IPS-15b (cell line): ENCODE measurements at regions not wholly inside any gene's neighbourhood (a gene's known extent, or its start where the extent isn't known, plus 50 kb on each side); places are given as distances from the start of the nearest gene placed in this dataset.
"Not testable (repeated sequence)": the region's sequence is repeated elsewhere in the genome, so short reads cannot be mapped to it uniquely, and the experiment has no call there.

ENCODE experiments used
- H3K27me3 ChIP-seq: one replicate; pipeline ENCODE4 v1.6.1; 2013; ENCODE audit warnings: low read length; ENCODE audit not compliant: control insufficient read depth, insufficient read depth
- H3K36me3 ChIP-seq: one replicate; pipeline ENCODE4 v1.6.1; 2013; ENCODE audit warnings: low read length; ENCODE audit not compliant: control insufficient read depth, insufficient read depth
- H3K4me1 ChIP-seq: one replicate; pipeline ENCODE4 v1.6.1; 2013; ENCODE audit warnings: mild to moderate bottlenecking, low read length; ENCODE audit not compliant: control insufficient read depth, insufficient read depth
- H3K4me3 ChIP-seq: one replicate; pipeline ENCODE4 v1.5.1; 2013; ENCODE audit warnings: low read depth, low read length
- H3K9ac ChIP-seq: one replicate; pipeline ENCODE4 v1.6.1; 2013; ENCODE audit warnings: low read depth, mild to moderate bottlenecking, low read length
- H3K9me3 ChIP-seq: one replicate; pipeline ENCODE4 v1.6.1; 2013; ENCODE audit warnings: mild to moderate bottlenecking, low read length; ENCODE audit not compliant: control insufficient read depth, insufficient read depth

DNA sequence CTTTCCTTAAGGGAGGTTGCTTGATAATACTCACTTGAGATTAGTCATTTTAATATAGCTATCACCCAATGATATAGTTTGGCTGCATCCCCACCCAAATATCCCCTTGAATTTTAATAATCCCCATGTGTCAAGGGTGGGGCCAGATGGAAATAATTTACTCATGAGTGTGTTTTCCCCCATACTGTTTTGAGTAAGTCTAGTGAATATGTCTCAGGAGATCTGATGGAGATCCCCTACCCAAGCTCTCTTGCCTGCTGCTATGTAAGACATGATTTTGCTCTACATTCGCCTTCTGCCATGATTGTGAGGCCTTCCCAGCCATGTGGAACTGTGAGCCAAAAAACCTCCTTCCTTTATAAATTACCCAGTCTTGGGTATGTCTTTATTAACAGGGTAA, 539.7 kb upstream of the GRID2 start:
- Histone ChIP-seq H3K4me3 (no peak overlapping the region), H3K9me3 (no peaks in the 10 kb centered on the region), H3K36me3 (no peaks in the 10 kb centered on the region)

DNA sequence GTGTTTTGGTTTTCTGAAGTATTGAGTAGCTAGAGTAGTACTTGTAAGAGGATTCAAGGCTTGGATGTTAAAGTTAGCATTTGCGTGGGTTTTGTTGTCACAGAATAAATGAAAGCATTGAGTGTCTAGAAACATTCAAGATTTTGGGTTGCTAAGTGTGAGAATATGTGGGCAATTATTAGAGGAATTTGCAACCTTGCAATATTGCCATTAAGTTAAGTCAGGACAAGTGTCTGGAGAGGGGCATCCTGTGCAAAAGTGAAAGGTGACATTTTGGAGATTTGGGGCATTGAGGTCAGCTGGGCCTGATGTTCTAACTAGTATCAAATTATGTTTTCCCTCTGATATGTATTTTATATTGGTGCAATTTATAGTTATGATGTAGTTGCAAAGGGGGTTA, 533.9 kb upstream of the GRID2 start:
- H3K9ac ChIP-seq: no peak overlapping the region
- peaks cover 3% of the 10 kb centered on the region for H3K36me3 ChIP-seq
- peaks cover 3% of the 10 kb centered on the region for H3K9me3 ChIP-seq

More for the DNA sequence above, 539.7 kb upstream of the GRID2 start:
- H3K4me1 ChIP-seq: peaks cover 5% of the 10 kb centered on the region
- H3K9ac ChIP-seq: no peak overlapping the region
- H3K27me3 ChIP-seq: no peaks in the 10 kb centered on the region

DNA sequence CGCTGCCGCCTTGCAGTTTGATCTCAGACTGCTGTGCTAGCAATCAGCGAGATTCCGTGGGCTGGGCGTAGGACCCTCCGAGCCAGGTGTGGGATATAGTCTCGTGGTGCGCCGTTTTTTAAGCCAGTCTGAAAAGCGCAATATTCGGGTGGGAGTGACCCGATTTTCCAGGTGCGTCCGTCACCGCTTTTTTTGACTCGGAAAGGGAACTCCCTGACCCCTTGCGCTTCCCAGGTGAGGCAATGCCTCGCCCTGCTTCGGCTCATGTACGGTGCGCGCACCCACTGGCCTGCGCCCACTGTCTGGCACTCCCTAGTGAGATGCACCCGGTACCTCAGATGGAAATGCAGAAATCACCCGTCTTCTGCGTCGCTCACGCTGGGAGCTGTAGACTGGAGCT, 512.1 kb upstream of the GRID2 start:
- peak overlapping the region; percentile 49 for H3K4me3 ChIP-seq
- not testable (repeated sequence) for H3K9me3 ChIP-seq, H3K36me3 ChIP-seq, H3K4me1 ChIP-seq, H3K27me3 ChIP-seq, H3K9ac ChIP-seq

More for the DNA sequence above, 533.9 kb upstream of the GRID2 start:
- Histone ChIP-seq H3K4me1 (peaks cover 5% of the 10 kb centered on the region), H3K4me3 (no peak overlapping the region), H3K27me3 (no peaks in the 10 kb centered on the region)

DNA sequence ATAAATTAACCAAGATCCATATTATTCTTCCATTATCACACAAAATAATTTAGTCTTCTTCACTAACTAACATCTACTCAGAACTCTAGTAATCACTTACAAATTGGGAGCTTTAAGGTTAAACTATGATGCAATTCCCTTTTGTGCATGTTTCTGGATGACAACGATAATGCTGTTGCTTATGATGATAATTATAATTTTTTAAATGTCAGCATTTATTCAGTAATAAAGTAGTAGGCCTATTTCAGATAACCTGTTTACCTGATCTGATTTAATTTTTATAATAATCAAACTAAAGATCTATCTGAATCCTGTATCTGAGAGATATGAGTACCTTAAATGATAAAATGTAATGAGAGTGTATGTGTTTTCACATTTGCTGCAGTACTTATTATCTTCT, 507.8 kb upstream of the GRID2 start:
- Histone ChIP-seq H3K4me1 (no peaks in the 10 kb centered on the region), H3K27me3 (no peaks in the 10 kb centered on the region), H3K36me3 (no peaks in the 10 kb centered on the region)

DNA sequence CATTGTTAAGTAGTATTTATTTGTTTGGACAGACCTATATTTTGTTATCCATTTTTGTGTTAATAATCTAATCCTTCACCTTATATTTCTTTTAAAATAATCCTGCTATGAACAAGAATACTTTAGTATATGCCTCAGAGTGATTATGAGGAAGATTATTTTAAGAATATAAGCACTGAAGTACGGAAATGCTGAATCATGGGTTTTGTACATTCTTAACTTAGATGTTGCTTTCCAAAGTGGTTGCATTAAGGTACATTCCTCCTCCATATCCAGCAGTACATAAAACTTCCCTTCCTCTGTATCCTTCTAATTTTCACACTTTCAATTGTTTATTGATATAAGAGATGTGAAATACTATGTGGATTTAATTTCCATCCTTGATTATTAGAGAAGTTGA, 491.4 kb upstream of the GRID2 start:
- no peaks in the 10 kb centered on the region for H3K36me3 ChIP-seq
- H3K4me1 ChIP-seq: no peaks in the 10 kb centered on the region
- no peak overlapping the region for H3K9ac ChIP-seq
- H3K4me3 ChIP-seq: no peak overlapping the region
- H3K9me3 ChIP-seq: no peaks in the 10 kb centered on the region
- no peaks in the 10 kb centered on the region for H3K27me3 ChIP-seq

More for the DNA sequence above, 507.8 kb upstream of the GRID2 start:
- no peaks in the 10 kb centered on the region for H3K9me3 ChIP-seq
- no peak overlapping the region for H3K9ac ChIP-seq
- H3K4me3 ChIP-seq: no peak overlapping the region

DNA sequence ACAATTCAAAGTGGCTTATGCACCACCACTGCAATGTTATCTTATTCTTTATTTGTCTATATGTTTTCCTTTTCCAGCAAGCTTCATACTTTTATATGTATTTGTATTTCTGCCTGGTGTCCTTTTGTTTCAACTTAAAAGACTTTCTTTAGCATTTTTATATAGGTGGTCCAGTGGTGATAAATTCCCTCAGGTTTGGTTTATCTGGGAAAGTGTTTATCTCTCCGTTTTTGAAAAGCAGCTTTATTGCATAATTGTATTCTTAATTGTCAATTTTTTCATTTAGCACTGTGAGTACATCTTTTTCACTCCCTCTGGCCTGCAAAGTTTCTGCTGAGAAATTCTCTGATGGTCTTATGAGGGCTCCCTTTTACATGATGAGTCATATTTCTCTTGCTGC, 479.0 kb upstream of the GRID2 start:
- H3K4me1 ChIP-seq: no peaks in the 10 kb centered on the region
- H3K9me3 ChIP-seq: peaks cover 5% of the 10 kb centered on the region
- H3K27me3 ChIP-seq: no peaks in the 10 kb centered on the region
- H3K9ac ChIP-seq: no peak overlapping the region
- no peak overlapping the region for H3K4me3 ChIP-seq
- H3K36me3 ChIP-seq: no peaks in the 10 kb centered on the region

DNA sequence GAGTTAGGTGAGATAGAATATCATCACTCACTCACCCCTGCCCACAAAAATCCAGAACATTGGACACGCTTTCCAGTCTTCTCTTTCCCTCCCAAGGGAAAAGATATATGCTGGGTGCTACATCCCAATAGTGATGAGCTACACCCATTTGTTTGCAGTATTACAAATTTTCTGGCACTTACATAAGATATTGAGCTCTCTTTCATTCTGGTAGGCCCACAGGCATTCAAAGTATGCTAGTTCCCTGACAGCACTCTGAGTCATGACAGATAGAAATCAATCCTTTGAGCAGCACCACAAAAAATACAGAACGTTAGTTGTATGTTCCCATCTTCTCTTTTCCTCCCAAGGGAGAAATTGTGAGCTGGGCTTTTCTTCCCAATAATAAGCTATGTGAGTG, 477.6 kb upstream of the GRID2 start:
- H3K4me3 ChIP-seq: no peak overlapping the region
- H3K36me3 ChIP-seq: no peaks in the 10 kb centered on the region
- no peak overlapping the region for H3K9ac ChIP-seq
- no peaks in the 10 kb centered on the region for H3K27me3 ChIP-seq
- H3K9me3 ChIP-seq: no peaks in the 10 kb centered on the region
- H3K4me1 ChIP-seq: no peaks in the 10 kb centered on the region

DNA sequence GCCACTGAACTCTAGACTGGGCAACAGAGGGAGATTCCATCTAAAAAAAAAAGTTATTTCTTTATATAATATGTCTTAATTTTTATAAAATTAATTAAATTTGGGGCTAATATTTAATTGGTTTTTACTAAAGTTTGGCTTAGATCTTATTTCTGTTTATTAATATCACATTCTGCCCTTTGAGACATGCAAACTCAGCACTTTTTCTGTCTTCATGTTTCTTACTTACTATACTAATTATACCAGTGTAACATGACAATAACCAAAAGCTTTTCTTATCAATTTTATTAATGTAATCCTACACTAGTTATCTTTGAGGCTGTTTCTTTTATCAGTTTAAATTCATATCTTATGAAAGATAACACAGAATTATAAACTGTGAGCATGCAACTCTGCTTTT, 475.9 kb upstream of the GRID2 start:
- no peaks in the 10 kb centered on the region for H3K36me3 ChIP-seq
- no peaks in the 10 kb centered on the region for H3K9me3 ChIP-seq
- no peaks in the 10 kb centered on the region for H3K27me3 ChIP-seq
- no peaks in the 10 kb centered on the region for H3K4me1 ChIP-seq
- H3K9ac ChIP-seq: no peak overlapping the region
- no peak overlapping the region for H3K4me3 ChIP-seq

DNA sequence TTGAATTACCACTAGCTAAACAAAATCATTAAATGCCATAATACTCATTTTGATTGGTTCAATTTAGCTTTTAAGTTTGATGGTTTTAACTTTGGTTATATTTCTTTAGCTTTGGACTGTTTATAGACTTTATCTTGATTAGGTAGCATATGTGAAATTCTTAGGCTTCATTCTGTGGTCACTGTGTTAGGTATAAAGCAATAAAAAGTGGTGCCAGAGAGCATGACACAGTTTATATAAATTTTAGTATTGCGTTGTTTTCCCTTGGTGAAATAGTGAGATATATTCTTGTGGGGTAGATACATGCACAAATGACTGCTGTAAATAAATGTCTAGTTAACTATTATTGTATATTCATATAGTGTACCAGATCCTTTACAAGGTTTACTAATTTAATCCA, 474.2 kb upstream of the GRID2 start:
- no peak overlapping the region for H3K9ac ChIP-seq
- no peak overlapping the region for H3K4me3 ChIP-seq
- no peaks in the 10 kb centered on the region for H3K27me3 ChIP-seq
- no peaks in the 10 kb centered on the region for H3K9me3 ChIP-seq
- H3K4me1 ChIP-seq: no peaks in the 10 kb centered on the region
- no peaks in the 10 kb centered on the region for H3K36me3 ChIP-seq

DNA sequence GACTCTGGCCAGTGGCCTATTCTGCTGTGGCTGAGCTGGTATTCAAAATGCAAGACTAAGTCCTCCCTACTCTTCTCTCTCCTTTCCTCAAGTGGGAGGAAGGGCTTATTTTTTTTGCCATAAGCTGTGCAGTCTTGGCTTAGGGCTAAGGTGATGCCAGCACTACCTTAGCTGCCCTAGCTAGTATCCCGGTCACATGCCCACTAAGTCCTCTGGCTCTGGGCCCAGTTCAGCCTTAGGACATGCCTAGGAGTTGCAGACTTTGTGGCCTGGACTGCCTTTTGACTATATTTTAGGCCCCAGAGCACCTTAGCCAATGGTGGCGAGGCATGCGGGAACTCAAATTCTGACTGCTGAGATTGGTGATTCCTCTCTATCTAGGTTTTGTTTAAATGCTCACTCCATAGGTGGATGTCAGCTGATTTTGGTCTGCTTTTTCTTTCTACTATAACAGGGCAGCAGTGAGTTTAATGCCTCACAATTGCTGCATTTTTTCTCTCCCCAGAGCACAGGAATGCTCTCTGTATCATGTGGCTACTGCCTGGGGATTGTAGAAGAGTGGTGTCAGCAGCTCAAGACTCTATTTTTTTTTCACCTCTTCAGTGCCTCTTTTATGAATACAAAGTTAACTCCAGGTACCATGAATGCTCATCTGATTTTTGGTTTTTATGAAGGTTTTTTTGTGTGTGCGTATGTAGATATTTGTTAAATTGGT, 472.9 kb upstream of the GRID2 start:
- Histone ChIP-seq H3K27me3 (no peaks in the 10 kb centered on the region), H3K9ac (no peak overlapping the region), H3K9me3 (no peaks in the 10 kb centered on the region), H3K4me1 (no peaks in the 10 kb centered on the region), H3K36me3 (no peaks in the 10 kb centered on the region), H3K4me3 (no peak overlapping the region)

DNA sequence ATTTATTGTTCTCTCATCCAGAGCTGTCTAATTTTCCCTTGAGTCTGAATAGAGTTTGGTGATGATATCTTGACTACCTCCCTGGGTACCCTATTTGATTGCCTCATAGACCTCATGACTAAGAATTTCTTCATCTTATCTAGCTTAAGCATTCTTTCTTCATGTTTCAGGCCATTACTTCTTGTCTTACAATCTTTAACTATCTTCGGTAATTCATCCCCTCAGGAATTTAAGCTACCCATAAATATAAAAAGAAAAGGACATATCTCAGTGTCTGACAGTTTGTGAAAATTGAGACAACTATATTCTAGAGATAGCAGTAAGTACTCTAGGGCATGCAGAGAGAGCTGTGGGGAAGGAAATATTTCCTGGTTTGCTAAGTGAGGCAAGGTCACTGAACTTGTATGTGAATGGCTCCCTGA, 466.1 kb upstream of the GRID2 start:
- H3K4me1 ChIP-seq: no peaks in the 10 kb centered on the region
- no peaks in the 10 kb centered on the region for H3K27me3 ChIP-seq
- H3K4me3 ChIP-seq: no peak overlapping the region
- no peaks in the 10 kb centered on the region for H3K9me3 ChIP-seq
- no peaks in the 10 kb centered on the region for H3K36me3 ChIP-seq
- no peak overlapping the region for H3K9ac ChIP-seq

DNA sequence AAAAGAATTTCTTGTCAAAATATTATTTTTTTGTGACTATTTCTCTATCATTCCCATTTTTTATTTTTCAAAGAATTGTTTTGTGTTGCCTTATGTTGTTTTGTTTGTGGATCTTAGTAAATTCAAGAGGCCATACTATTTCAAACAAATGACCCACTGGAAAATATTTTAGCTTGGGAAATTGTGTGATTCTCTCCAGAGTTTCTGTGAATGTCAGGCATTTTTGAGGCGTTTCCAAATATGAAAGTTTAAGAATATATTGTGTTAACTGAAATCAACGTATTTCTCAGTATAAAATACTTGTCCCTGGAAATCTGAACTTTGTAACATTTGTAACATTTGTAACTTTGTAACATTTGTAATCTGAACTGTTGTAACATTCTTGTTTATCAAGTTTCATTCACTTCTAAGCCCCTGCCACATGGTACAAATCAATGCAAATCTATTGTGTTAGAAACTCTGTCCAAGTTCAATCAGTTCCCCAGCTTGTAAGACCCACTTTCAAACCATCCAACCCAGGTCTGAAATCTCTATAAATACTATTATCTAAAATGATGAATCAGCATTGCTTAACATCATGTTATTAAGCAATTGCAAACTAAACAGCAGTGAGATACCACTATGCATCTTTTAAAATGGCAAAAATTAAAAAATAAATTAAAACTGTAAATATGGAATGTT, 465.4 kb upstream of the GRID2 start:
- Histone ChIP-seq H3K9me3 (no peaks in the 10 kb centered on the region), H3K4me1 (no peaks in the 10 kb centered on the region), H3K27me3 (no peaks in the 10 kb centered on the region), H3K4me3 (no peak overlapping the region), H3K36me3 (no peaks in the 10 kb centered on the region), H3K9ac (no peak overlapping the region)
